GDM1 (cell line): ENCODE measurements at regions not wholly inside any gene's neighbourhood (a gene's known extent, or its start where the extent isn't known, plus 50 kb on each side); places are given as distances from the start of the nearest gene placed in this dataset.

ENCODE experiments used
- DNase-seq: peaks from one replicate; lab custom pipeline; 2025; lab: John Stamatoyannopoulos, UW

DNA sequence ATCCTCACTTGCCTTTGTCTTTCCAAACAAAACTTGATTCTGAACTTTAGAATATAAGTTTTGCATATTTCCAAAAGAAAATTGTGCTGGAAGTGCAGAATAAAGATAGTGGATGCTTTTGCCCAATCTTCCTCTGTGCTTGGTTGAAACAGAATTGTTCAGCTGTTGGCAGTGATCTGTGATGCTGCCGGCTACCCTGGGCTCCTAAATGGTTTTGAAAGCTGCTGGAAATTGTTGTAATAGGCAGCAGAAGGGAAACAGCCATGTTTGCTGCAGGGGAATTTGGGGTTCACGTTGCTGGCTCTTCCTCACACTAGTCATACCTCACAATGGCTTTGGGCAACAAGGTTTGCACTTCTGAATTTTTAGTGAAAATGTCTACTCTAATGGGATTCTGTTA is 398.0 kb downstream of the RAPGEF2 start:
- DNase-seq = no peak

DNA sequence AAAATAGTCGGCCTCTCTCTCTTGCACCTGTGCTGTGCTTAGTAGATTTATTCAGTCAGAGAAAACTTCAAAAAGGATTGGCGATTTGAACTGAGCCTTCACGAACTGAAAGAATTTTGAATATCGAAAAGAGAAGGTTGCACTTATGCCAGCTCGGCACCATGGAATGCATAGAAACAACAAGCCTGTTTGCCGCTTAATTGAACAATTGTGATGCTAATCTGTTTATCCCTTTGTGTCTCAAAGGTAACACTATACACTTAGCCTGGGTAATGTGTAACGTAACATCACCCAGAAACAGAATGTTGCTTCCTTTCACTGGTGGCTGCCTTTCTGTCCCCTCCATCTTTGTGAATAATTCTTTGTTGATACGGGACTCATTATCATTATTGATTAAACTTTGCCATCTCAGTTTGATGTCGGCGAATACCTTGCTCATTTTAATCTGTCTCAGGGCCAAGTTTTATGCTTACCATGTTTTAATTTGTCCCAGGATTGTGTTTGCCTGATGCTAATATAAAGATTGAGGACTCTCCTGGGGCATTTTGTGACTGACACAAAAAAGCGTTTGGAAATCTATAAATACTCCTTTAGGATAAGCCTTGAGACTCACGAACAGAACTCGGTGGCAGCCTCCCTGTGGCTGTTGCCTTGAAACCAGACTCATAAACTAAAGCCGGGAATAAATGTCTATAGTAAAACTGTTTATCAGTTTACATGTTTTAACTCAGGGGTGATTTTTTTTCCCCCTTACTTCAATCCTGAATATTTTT is 400.5 kb downstream of the RAPGEF2 start:
- no peak for DNase-seq

DNA sequence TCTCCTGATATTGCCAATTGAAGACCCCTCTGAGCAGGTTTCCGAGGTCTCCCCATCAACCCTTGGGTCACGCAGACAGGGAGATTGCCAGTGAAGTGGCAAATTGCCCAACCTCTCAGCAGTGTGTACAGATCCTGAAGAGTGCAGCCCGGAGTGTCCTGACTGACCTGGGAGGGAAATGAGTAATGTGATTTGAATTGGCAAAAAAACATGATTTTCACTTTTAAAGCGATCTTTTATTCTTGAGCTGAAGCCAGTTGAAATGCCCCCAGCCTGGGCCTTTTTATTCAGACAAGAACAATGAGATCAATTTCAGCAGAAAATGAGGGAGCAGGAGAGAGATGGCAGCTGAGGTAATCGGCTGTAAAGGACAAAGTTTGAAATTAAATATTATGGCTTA is 401.8 kb downstream of the RAPGEF2 start:
- DNase-seq = no peak

DNA sequence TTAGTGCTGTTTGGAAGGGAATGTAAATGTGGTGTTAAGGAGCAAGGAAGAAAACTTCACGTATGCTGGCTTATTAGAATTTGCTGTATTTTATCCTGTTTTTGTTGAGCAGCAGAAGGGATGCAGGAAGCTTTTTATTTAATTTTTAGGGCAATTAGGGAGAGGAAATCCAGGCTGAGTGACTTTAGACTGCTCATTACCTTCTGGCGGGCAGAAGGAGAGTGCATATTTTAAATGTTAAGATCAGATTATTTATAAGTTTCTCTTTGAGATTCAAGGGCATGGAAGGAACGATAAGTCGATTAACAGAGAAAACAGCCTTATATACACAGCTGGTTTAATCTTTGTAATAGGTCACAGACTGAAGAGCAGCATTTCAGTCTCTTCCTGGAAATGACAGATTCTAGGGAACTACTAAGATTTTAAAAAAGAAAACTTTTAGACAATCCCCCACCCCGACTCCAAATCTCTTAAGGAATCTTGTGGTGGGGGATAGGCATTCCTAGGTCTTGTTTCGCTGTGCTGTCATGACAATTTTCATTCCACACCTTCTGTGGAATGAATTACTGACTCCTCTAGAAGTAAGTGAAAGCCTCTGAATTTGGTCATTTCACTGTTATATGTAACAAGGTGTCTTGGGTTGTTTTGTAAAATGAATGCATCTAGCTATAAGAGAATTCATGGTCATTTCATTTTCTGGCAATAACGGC is 402.5 kb downstream of the RAPGEF2 start:
- no peak for DNase-seq

DNA sequence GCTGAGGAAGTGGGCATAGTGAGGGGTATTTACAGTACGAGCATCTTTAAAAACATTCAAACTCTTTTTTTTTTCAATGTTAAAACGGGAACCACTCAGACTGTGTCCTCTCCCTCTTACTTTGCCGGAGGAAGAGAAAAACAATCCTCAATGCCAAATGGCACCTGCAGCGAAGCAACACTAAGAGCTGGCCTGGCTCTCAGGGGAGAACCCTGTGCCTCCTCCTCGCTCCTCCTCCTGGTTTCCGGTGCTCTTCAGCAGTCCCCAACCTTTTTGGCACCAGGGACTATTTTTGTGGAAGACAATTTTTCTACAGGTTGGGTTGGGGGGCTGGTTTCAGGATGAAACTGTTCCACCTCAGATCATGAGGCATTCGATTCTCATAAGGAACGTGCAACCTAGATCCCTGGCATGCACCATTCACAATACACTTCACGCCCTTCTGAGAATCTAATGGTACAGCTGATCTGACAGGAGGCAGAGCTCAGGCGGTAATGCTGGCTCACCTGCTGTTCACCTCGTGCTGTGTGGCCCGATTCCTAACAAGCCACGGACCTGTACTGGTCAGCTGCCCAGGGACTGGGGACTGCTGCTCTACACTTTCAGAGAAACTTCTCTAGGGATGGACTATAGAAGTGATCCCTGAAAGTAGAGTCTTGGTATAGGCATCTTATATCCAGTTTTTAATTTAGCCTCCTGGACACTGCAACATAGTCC is 404.1 kb downstream of the RAPGEF2 start:
- DNase-seq = no peak

DNA sequence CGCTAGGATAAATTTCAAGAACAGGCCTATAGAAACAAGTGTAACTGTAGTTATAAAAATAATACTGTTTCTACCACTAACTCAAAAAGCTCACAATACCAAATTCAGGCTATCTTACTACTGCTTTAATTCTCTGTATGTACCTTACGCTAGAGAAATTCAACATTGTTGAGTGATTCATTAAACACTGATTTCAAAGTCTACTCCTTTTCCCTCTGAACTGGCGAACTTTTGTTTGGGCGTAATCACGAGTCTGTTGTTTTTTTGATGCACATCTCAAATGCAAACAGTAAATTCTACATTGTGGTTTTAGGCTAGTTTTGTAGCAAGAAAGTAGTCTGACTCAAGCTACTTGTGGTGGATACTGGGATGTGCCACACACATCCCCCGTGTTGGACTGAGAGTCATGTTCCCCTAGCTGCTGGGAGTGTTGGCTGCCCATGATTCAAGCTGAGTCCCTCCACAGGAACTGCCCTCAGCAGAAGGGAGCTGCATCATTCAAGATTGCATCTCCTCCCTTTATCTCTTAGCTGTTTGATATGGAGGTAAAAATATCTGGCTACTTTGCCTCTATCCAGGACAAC is 406.1 kb downstream of the RAPGEF2 start:
- DNase-seq = no peak

DNA sequence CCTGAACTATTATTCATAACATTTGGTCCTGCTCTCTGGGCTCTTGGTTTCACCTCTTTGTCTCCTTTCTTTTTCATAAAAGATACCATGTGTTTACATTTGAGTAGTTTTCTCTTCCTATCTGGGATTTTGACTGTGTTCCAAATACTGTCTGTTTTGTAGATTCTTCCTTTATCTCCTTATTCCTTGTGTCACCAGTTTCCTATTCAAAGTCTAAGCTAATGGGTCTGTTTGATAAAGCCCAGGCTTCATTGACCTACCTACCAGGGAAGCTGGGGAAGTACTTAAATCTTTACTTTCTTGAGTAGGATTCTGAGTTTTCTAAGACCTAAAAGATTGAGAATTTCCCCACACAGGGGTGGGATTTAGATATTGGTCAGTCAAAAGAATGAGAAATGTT is 409.5 kb downstream of the RAPGEF2 start:
- no peak for DNase-seq

DNA sequence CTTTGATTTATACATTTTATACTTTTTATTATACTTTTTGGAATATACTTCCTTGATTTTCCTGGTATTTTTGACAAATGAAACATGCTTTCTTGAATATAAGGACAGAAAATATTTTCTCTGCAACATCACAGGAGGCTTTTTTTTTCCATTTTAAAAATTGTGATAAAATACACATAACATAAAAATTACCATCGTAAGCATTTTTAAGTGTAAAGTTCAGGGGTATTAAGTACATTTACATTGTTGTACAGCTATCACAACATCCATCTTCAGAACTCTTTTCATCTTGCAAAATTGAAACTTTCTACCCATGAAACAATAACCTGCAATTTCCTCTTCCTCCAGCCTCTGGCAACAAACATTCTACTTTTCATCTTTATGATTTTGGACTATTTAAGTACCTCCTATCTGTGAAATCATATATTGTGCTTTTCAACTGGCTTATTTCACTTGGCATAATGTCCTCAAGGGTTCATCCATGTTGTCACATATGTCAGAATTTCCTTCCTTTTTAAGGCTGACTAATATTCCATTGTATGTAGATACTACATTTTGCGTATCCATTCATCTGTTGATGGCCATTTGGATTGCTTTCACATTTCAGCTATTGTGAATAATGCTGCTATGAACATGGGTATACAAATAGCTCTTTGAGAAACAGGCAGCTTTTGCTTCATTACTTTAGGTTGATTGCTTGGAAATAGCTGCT is 412.6 kb downstream of the RAPGEF2 start:
- DNase-seq = no peak

DNA sequence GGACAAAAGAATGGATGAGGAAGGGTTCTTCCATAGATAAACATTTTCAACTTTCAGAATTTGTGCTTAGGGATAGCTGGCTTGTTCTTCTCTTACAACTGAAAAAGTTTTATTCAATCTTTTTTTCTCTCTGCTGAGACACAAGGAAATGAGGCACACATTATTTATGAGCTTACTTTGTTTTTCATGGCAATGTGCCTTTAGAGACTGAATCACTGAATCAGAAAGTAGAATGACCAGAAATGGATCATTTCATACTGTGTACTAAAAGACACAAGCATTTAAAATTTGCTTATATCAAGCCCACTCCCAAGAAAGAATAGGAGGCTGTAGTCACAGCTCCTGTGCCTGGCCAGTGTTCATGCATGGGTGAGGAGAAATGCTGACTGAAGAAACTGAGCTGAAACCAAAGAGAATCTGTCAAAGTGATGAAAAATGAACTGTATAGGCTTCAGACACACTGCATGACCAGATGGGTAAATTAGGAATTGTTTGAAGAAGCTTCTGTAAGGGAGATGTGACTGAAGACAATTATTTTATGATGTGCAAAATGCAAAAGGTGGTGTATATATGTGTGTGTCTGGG is 413.8 kb downstream of the RAPGEF2 start:
- DNase-seq = no peak

DNA sequence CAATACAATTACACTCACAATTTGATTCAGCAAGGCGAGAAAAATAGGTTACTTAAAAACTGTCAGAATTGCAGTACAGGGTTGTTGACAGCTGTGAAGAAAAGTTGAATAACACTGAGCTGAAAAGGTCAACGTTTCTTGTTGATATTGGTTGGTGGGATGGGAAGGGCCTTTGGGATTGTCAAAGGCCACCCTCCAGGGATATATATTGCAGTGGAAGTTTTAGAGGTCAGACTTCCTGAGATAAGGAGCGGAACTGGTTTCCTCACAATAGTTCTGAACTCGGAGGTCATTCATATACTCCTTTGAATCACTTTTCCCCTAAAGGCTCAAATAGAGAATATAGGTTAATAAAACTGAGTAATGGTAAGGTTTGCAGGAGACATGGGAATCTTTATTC is 417.2 kb downstream of the RAPGEF2 start:
- DNase-seq = no peak

DNA sequence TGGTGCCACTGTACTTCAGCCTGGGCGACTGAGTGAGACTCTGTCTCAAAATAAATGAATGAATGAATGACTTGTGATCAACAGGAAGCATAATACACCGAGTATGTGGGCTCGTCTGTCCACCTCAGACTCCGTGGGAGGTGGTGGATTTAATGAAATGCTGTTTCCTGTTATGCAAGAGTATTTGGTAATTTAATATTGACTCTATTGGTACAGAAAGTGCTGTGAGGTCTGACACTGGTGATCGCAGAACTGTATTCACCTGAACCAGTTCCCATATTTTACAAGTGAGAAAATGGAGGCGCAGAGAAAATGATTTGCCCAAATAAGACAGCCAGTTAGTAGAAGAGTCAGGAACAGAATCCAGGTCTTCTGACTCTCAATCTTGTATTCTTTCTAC is 423.3 kb downstream of the RAPGEF2 start:
- no peak for DNase-seq

DNA sequence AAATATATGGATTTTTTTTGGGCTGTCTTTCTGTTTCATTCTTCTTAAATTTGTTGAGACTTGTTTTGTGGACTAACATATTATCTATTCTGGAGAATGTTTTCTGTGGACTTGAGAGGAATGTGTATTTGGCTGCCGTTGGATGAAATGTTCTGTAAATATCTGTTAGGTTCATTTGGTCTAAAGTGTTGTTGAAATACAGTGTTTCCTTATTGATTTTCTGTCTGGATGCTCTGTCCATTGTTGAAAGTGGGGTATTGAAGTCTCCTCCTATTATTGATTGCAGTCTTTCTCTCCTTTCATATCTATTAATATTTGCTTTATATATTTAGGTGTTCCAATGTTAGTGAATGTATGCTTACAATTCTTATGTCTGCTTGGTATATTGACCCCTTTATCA is 431.8 kb downstream of the RAPGEF2 start:
- no peak for DNase-seq

DNA sequence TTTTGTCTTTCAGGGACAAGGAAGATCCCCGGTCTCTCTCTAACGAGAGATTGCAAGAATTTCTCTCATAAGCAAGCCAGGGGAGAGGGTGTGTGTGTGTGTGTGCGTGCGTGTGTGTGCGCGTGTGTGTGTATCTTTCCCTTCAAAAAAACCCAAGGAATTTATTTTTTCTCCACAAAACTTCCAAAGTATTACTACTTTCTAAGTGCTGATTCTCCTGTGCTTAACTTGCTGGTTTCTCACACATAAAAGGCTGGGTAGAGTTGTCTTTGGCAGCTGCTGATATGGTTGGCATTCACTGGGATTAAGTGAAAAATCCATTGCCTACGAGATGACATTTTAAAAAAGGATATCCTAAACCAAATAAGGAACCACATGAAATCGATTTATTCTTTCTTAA is 435.7 kb downstream of the RAPGEF2 start:
- no peak for DNase-seq

DNA sequence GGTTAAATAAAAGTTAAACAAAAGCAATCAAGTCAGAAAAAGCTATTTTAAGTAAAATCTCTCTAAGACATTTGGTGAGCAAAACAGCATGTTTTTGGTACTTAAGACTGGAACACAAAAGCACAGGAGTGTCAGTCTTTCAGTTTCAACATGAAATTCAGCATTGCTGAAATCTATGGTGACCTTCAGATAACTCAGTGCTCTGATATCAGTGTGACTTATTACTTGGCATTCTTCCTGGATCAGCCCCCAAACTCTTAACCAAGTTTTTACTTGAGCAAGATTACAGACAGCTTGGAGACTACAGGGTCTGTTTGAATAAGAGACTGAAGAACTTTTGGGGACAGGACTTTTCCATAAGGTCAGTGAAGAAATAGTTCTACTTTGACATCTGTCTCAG is 437.2 kb downstream of the RAPGEF2 start:
- no peak for DNase-seq

DNA sequence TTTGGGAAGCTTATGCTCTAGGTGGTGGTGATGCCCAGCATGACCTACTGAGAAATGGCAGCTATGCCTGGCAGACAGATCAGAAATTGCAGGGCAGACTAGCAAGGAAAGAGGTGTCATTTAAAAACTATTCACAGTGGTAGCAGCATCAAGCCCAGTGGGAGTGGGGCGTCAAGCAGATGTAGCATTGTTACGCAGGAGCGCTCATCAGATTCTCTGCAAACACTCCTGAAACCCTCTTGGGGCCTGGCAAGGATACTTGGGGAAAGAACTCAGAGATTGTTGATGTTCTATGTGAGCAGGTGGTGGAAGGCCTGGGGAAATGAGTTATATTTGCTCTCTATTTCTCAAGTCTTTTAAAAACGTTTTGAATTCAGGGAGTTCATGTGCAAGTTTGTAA is 437.6 kb downstream of the RAPGEF2 start:
- no peak for DNase-seq

DNA sequence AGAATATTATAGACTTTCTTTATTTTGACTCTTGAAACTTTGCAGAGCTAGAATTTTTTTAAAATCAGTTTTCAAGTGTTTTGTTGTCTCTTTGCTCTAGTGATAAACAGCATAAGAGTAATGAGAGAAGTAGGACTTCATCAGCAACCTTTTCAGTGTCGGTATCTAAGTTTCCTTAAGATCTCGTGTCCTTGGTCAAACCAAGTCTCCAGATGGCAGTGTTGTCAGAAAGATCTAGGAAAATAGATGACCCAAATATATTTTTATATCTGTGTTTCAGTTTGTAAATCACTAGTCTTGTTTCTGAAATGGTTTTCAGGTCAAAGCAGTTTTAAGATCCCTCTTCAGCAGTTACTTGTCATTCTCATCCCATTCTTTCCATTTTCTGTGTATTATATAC is 438.3 kb downstream of the RAPGEF2 start:
- no peak for DNase-seq

DNA sequence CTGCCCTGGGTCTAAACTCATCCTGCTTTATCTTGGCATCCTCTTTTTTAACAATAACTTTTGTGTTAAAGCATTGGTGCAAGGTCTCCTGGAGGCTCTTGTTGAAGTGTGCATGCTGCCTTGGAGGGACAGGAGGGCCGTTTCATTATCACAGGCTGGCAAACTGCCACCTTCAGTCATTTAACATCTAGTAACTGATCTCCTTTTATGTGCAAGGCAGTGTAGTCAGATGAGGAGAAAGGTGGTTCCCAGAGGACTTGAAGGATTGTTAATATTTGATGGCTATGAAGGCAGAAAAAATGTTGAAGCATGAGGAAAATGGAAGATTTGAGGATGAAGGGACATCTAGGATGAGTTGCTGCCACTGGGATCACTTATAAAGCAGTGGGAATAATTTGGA is 439.4 kb downstream of the RAPGEF2 start:
- no peak for DNase-seq

DNA sequence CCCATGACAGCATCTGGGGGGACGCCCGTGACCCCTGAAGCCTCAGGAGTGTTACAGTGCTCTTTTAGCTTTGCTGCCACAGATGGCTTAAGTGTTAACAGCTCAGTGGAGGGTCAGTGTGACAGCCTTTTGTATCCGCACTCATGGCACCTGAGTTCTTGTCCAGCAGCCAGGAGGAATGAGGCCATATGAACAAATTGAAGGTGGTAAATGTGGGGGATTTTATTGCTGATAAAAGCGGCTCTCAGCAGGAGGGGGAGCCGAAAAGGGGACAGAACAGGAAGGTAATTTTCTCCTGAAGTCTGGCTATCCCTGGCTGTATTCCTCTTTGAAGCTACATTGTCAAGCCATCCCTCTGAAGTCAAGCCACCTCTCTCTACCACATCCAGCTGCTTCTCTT is 441.0 kb downstream of the RAPGEF2 start:
- DNase-seq = no peak

DNA sequence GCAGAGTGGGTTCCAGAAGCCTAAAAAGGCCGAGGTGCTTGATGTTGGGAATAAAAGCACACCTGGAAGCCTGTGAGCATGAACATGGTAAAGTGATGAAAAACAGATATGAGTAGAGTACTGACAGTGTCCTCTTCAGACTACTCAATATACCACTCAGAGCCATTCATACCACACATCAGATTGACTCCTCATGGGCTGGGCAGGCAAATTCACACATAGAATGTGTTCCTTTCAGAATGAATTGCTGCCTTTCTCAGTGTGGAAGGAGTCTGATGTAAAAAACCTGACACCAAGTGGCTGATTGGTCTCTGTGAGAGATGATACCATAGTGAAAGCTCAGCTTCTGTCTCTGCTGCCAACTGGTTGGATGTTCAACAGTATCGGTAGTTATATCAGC is 442.7 kb downstream of the RAPGEF2 start:
- no peak for DNase-seq

DNA sequence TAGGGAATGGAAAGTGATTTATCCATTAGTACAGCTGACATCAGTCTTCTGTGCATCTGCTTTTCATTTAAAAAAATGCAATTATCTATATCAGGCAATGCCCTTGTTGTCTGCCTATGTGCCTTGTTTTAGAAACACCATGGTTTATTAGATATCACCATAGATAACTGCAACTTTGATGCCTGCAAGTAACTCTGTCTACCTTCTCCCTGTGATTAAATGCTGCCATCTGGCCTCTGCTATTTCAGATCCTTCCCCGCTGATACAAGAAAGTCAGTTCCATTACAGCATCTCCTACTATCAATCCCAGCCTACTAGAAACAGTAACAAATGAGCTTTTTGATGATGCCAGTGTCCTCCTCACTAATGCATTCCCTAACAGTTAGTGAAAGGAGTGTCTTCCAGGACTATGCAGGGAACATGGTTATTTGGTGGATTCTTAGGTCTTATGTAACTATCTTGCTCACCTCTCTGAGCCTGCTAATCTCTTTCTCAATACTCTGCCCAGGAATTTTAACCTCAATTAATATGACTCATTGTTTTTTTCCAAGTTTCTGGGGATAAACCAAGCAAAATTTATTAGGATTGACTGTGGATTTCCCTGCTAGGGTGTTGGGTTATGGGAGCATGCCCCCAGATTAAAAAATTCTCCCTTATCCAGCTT is 444.9 kb downstream of the RAPGEF2 start:
- no peak for DNase-seq

DNA sequence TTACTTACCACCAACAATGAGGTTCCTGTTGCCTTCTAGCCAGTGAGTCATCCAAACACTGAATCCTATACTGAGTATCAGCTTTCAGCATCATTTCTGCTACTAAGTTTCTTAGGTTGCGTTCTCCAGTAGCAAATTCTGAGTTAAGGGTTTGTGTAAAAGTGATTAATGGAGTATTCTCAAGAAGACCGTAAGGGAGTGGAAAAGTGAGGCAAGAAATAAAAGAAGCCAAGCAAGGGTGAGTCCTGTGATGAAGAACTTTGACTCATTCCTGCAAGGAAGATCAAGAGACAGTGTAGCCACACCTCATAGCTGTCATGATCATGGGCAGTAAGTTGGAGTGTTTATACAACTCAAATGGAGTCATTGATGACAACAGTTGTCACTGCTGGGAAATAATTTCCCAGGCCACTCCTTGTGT is 446.2 kb downstream of the RAPGEF2 start:
- DNase-seq = no peak
